Vagina (tissue), 2 donors: ENCODE measurements at regions not wholly inside any gene's neighbourhood (a gene's known extent, or its start where the extent isn't known, plus 50 kb on each side); places are given as distances from the start of the nearest gene placed in this dataset.

Experiments
- DNase-seq, 2 donors: peaks; one replicate each; pipeline ENCODE4 v3.0.0-alpha.2; 2017; ENCODE audit errors: extremely low spot score in 2 of 2
- H3K27ac ChIP-seq: fragments of 200-600 bp; sonication (generic); one replicate; pipeline ENCODE4 v1.5.1; 2019
- H3K27me3 ChIP-seq: fragments of 200-600 bp; sonication (generic); one replicate; pipeline ENCODE4 v1.5.1; 2019
- H3K36me3 ChIP-seq, 2 donors: fragments of 200-600 bp; sonication (generic); one replicate each; pipeline ENCODE4 v1.5.1; 2017 to 2019
- H3K4me1 ChIP-seq: fragments of 200-600 bp; sonication (generic); one replicate; pipeline ENCODE4 v1.5.1; 2019
- H3K4me3 ChIP-seq, 2 donors: fragments of 200-600 bp; sonication (generic); 1 replicate in 1 of 2; 2 replicates in 1 of 2; pipeline ENCODE4 v1.5.1; 2016 to 2019
- H3K9me3 ChIP-seq: fragments of 200-600 bp; sonication (generic); one replicate; pipeline ENCODE4 v1.5.1; 2019
- CTCF ChIP-seq, 3 experiments: fragments of 450-650 bp in 2 of 3; fragments of 200-600 bp in 1 of 3; sonication (generic) in 1 of 3; IDR thresholded peaks; one replicate each; pipeline ENCODE4 v1.5.1; 2017 to 2019; ENCODE audit warnings: antibody characterized with exemption in 3 of 3, mild to moderate bottlenecking in 2 of 3, moderate library complexity in 2 of 3
- POLR2A ChIP-seq, 2 donors: fragments of 450-650 bp; IDR thresholded peaks; one replicate each; pipeline ENCODE4 v1.6.1; 2017; ENCODE audit warnings: antibody characterized with exemption in 2 of 2, mild to moderate bottlenecking in 2 of 2, moderate library complexity in 2 of 2
- POLR2AphosphoS5 ChIP-seq, 2 donors: sonication (generic); formaldehyde crosslinking; IDR thresholded peaks; one replicate each; pipeline ENCODE4 v1.9.0; 2017; ENCODE audit warnings: antibody characterized with exemption in 2 of 2, mild to moderate bottlenecking in 2 of 2, low read depth in 1 of 2; ENCODE audit not compliant: insufficient read depth in 1 of 2
- intact Hi-C: fragments of 100-400 bp; cut with DNase I; formaldehyde crosslinking; loops from one replicate; pipeline ENCODE4 v1.15.1; 2023

DNA sequence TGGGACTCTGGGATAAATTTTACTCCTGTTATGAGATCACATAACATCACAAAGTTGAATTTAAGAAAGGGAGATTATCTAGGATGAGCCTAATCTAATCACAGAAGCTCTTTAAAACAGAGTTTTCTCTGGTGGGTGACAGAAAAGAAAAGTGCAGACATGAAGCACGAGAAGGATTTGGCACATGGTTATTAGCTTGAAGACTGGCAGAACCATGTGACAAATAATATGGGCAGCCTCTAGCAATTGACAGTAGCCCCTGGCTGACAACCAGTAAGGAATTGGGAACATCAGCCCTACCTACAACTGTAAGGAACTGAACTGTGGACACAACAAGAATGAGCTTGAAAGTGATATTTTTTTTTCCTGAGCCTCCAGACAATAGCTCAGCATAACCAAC lies 243.1 kb downstream of the HTR1A start:
- H3K27me3 ChIP-seq, result no peaks in the 10 kb centered on the region
- no peaks in the 10 kb centered on the region for H3K4me1 ChIP-seq
- no peak for TF ChIP-seq CTCF (IDR thresholded peaks at IDR 0.05)
- TF ChIP-seq POLR2A (IDR thresholded peaks at IDR 0.05), result no peak
- intact Hi-C loops, result no loop called here
- no peak for DNase-seq
- no peaks in the 10 kb centered on the region for H3K36me3 ChIP-seq
- H3K9me3 ChIP-seq, result no peaks in the 10 kb centered on the region
- H3K4me3 ChIP-seq, result no peak overlapping the region
- H3K27ac ChIP-seq, result no peak overlapping the region

GRCh38 chr5:63700241-63700640 lies 262.0 kb downstream of the HTR1A start:
- no peak for TF ChIP-seq POLR2A (IDR thresholded peaks at IDR 0.05)
- no peak for TF ChIP-seq CTCF (IDR thresholded peaks at IDR 0.05)
- no peak for TF ChIP-seq POLR2AphosphoS5 (IDR thresholded peaks at IDR 0.05; ENCODE audit: insufficient read depth in 1 of 2, low read depth in 1 of 2)
- H3K4me1 ChIP-seq, result no peaks in the 10 kb centered on the region
- no peak overlapping the region for H3K4me3 ChIP-seq
- H3K27ac ChIP-seq, result no peak overlapping the region
- no peaks in the 10 kb centered on the region for H3K27me3 ChIP-seq
- no peak for DNase-seq
- H3K36me3 ChIP-seq, result no peaks in the 10 kb centered on the region
- H3K9me3 ChIP-seq, result no peaks in the 10 kb centered on the region
- intact Hi-C loops, result no loop called here

- DNase-seq, result no peak
- no peaks in the 10 kb centered on the region for H3K9me3 ChIP-seq
- TF ChIP-seq CTCF (IDR thresholded peaks at IDR 0.05), result no peak
- TF ChIP-seq POLR2A (IDR thresholded peaks at IDR 0.05), result no peak
- TF ChIP-seq POLR2AphosphoS5 (IDR thresholded peaks at IDR 0.05; ENCODE audit: insufficient read depth in 1 of 2, low read depth in 1 of 2), result no peak
These were observed 264.4 kb downstream of the HTR1A start for GRCh38 chr5:63697811-63698210.

DNA sequence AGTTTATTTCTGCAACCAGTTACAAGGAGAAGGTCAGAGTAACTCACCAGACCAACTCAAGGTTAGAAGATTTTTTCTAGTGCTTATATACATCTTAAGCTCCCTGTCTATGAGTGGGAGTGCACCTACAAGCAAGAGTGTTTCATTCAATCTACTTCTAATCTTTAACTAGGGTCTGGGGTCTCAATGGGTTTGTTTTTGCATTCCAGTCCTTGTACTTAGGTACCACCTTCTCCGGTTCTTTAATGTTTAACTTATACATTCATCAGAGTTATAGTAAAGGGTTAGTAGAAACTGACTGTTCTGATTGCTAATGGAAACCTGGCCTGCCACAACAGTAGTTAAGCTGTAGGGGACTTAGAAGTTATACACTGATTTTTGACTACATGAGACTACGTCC lies 271.7 kb downstream of the HTR1A start:
- Histone ChIP-seq H3K9me3 (no peaks in the 10 kb centered on the region), H3K36me3 (no peaks in the 10 kb centered on the region), H3K4me3 (no peak overlapping the region), H3K27ac (no peak overlapping the region), H3K27me3 (no peaks in the 10 kb centered on the region), H3K4me1 (no peaks in the 10 kb centered on the region)
- no peak for TF ChIP-seq POLR2AphosphoS5 (IDR thresholded peaks at IDR 0.05; ENCODE audit: insufficient read depth in 1 of 2, low read depth in 1 of 2)
- no peak for TF ChIP-seq CTCF (IDR thresholded peaks at IDR 0.05)
- TF ChIP-seq POLR2A (IDR thresholded peaks at IDR 0.05), result no peak
- no peak for DNase-seq
- intact Hi-C loops, result no loop called here

More at GRCh38 chr5:63697811-63698210, 264.4 kb downstream of the HTR1A start:
- Histone ChIP-seq H3K27me3 (no peaks in the 10 kb centered on the region), H3K27ac (no peak overlapping the region), H3K4me1 (no peaks in the 10 kb centered on the region), H3K4me3 (no peak overlapping the region), H3K36me3 (no peaks in the 10 kb centered on the region)
- intact Hi-C loops, result no loop called here

DNA sequence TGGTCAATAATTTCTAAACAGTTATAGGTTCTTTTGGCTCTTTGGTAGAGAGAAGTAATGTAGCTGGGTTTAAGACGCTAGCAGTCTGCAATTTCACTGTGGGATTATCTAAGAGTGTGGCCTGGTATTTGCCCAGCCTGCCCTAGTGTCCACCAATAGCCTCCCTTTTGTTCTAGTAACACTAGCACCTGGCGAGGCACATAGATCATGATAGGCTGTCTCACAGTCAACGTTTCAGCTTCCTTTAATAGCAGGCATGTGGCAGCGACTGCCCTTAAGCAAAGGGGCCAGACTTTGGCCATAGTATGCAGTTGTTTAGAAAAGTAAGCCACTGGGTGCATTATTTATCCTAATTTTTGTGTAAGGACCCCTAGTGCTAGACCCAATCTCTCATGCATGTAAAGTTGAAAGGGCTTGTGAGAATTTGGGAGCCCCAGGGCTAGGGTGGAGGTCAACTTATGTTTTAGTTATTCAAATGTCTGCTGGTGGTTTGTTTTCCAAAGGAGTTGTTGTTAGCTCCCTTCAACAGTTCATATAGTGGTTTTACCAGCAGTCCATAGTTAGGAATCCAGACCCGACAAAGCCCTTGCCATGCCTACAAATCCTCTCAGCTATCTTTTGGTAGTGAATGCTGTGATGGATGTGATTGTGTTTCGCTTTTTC lies 274.3 kb downstream of the HTR1A start:
- no peak for DNase-seq
- Histone ChIP-seq H3K4me3 (no peak overlapping the region), H3K27ac (no peak overlapping the region), H3K36me3 (no peaks in the 10 kb centered on the region), H3K27me3 (no peaks in the 10 kb centered on the region), H3K4me1 (no peaks in the 10 kb centered on the region), H3K9me3 (no peaks in the 10 kb centered on the region)
- intact Hi-C loops, result no loop called here
- no peak for TF ChIP-seq POLR2AphosphoS5 (IDR thresholded peaks at IDR 0.05; ENCODE audit: insufficient read depth in 1 of 2, low read depth in 1 of 2)
- no peak for TF ChIP-seq CTCF (IDR thresholded peaks at IDR 0.05)
- TF ChIP-seq POLR2A (IDR thresholded peaks at IDR 0.05), result no peak
